ENCODE measurements at regions not wholly inside any gene's neighbourhood (a gene's known extent, or its start where the extent isn't known, plus 50 kb on each side); places are given as distances from the start of the nearest gene placed in this dataset.

DNA sequence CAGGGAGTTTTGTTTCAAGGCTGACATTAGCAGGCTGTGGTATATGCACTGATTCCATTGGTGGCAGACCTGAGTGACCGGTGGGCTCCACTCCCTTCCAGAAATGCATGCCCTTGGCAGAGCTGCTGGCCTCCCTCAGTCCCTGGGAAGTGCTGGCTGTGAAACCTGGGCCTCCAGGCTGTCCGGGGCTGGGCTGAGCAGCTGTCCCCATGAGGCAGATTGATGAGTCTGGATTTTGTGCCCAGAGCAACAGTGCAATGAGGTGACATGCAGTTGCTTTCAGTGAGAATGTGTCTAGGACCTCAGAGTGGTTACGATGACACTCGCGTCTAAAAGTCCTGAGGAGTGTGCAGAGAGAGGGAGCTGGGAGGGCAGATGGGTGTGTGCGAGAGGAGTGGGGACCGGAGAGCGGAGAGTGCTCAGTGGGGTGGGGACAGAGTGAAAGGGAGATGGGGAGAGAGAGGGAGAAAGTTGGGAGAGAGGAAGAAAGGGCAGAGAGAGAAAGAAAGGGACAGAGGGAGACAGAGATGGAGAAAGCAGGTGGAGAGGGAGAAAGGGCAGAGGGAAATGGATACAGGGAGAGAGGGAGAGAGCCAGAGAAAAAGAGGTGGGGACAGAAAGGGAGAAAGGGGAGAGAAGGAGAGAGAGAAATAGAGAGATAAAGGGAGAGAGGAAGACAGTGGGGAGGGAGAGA, 978.3 kb downstream of the BRD1 start:
- Mint-ChIP-seq H3K4me1 (no peaks in the 10 kb centered on the region), H3K9me3 (peaks cover 0 to 4% (median 0%) of the 10 kb centered on the region in 5 donors), H3K27me3 (peaks cover 5 to 17% of the 10 kb centered on the region in 2 donors), H3K4me3 (no peak overlapping the region), H3K27ac (no peak overlapping the region), H3K36me3 (no peaks in the 10 kb centered on the region)
- Histone ChIP-seq H3K4me1 (ENCODE audit: insufficient read depth, low read length) (no peaks in the 10 kb centered on the region), H3K27me3 (ENCODE audit: insufficient read depth, low read length, poor library complexity, severe bottlenecking) (no peaks in the 10 kb centered on the region), H3K4me3 (ENCODE audit: low read length) (no peak overlapping the region), H3K9me3 (ENCODE audit: low read length) (no peaks in the 10 kb centered on the region), H3K36me3 (ENCODE audit: insufficient read depth, low read length) (no peaks in the 10 kb centered on the region), H3K27ac (ENCODE audit: low read depth, low read length) (no peak overlapping the region)
- POLR2A ChIA-PET: no interaction called here
- peak in 1 of 5 donors; percentile 30 for DNase-seq
- CTCF ChIA-PET: no interaction called here

GRCh38 chr22:48846200-48846599, 981.5 kb downstream of the BRD1 start:
- H3K27me3 Mint-ChIP-seq: peaks cover 7 to 17% of the 10 kb centered on the region in 2 donors
- H3K9me3 Mint-ChIP-seq: peaks cover 0 to 2% (median 0%) of the 10 kb centered on the region in 5 donors
- CTCF ChIA-PET: no interaction called here
- no peak overlapping the region for H3K27ac Mint-ChIP-seq
- no peaks in the 10 kb centered on the region for H3K4me1 Mint-ChIP-seq
- Histone ChIP-seq H3K9me3 (ENCODE audit: low read length) (no peaks in the 10 kb centered on the region), H3K4me1 (ENCODE audit: insufficient read depth, low read length) (no peaks in the 10 kb centered on the region), H3K27me3 (ENCODE audit: insufficient read depth, low read length, poor library complexity, severe bottlenecking) (no peaks in the 10 kb centered on the region), H3K27ac (ENCODE audit: low read depth, low read length) (no peak overlapping the region), H3K36me3 (ENCODE audit: insufficient read depth, low read length) (no peaks in the 10 kb centered on the region), H3K4me3 (ENCODE audit: low read length) (no peak overlapping the region)
- POLR2A ChIA-PET: no interaction called here
- DNase-seq: no peak
- H3K36me3 Mint-ChIP-seq: no peaks in the 10 kb centered on the region
- H3K4me3 Mint-ChIP-seq: no peak overlapping the region

DNA sequence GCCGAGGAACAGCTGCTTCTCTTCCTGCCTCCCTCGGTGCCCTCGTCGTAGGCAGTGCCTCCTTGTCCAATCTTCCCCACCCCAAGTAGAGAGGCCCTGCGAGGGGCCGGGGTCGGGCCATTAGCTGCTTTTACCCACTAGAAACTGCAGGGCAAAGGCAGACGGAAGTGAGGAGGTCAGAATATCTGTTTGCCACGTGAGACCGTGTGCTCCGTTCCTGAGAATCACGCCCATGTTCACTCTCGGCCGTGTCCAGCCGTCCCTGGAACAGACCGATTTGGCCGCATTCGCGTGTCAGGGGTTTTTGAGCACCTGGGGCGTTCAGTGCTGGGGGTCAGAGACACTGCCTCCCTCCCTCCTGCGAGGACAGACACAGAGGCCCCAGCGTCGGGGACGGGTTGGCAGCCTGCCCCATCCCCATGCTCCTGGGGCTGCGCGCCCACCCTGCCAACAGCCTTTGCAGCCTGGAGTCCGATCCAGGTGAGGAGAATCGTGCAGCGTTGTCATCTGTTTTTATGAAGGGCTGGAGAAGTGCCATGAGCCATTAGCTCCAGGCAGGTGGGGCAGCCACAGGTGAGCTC, 982.2 kb downstream of the BRD1 start:
- Mint-ChIP-seq H3K4me3 (no peak overlapping the region), H3K4me1 (no peaks in the 10 kb centered on the region), H3K27ac (no peak overlapping the region), H3K36me3 (no peaks in the 10 kb centered on the region), H3K27me3 (peaks cover 8 to 17% of the 10 kb centered on the region in 2 donors), H3K9me3 (peaks cover 0 to 2% (median 0%) of the 10 kb centered on the region in 5 donors)
- ChIA-PET CTCF (no interaction called here), POLR2A (no interaction called here)
- H3K27me3 ChIP-seq (ENCODE audit: insufficient read depth, low read length, poor library complexity, severe bottlenecking): no peaks in the 10 kb centered on the region
- no peaks in the 10 kb centered on the region for H3K9me3 ChIP-seq (ENCODE audit: low read length)
- no peaks in the 10 kb centered on the region for H3K36me3 ChIP-seq (ENCODE audit: insufficient read depth, low read length)
- no peak overlapping the region for H3K4me3 ChIP-seq (ENCODE audit: low read length)
- H3K4me1 ChIP-seq (ENCODE audit: insufficient read depth, low read length): no peaks in the 10 kb centered on the region
- no peak for DNase-seq
- H3K27ac ChIP-seq (ENCODE audit: low read depth, low read length): no peak overlapping the region

DNA sequence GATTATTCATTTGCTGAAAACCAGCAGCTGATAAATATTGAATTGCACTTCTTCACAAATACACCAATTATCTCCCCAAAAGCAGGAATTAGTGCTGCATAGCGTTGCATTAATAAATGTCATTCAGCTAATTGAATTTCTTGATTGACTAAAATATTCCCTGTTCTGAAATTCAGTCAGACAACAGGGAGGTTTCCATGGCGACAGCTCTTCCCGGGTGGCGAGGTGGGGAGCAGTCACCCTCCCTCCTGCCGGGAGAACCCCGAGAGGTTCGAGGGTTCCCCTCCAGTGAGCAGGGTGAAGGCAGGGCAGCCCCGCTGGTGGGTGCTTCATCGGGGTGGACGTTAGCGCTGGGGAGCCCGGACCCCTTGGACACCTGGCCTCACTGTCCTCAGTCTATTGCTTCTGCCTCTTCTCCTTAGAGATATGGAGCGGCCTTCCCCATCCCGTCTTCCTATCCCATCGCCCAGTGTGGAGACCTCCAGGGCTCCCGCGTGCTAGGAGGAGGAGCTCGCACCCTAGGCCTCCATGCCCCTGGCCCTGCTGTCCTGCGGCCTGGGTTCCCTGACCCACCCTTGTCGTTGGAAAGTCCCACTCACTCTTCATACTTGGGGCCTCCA, 983.5 kb downstream of the BRD1 start:
- no peak for DNase-seq
- Mint-ChIP-seq H3K27ac (no peak overlapping the region), H3K4me3 (no peak overlapping the region), H3K9me3 (peaks cover 0 to 3% (median 0%) of the 10 kb centered on the region in 5 donors), H3K27me3 (peaks cover 6 to 17% of the 10 kb centered on the region in 2 donors), H3K4me1 (no peaks in the 10 kb centered on the region), H3K36me3 (no peaks in the 10 kb centered on the region)
- H3K9me3 ChIP-seq (ENCODE audit: low read length): no peaks in the 10 kb centered on the region
- CTCF ChIA-PET: no interaction called here
- H3K4me3 ChIP-seq (ENCODE audit: low read length): no peak overlapping the region
- no peaks in the 10 kb centered on the region for H3K4me1 ChIP-seq (ENCODE audit: insufficient read depth, low read length)
- POLR2A ChIA-PET: no interaction called here
- no peaks in the 10 kb centered on the region for H3K36me3 ChIP-seq (ENCODE audit: insufficient read depth, low read length)
- no peaks in the 10 kb centered on the region for H3K27me3 ChIP-seq (ENCODE audit: insufficient read depth, low read length, poor library complexity, severe bottlenecking)
- no peak overlapping the region for H3K27ac ChIP-seq (ENCODE audit: low read depth, low read length)

DNA sequence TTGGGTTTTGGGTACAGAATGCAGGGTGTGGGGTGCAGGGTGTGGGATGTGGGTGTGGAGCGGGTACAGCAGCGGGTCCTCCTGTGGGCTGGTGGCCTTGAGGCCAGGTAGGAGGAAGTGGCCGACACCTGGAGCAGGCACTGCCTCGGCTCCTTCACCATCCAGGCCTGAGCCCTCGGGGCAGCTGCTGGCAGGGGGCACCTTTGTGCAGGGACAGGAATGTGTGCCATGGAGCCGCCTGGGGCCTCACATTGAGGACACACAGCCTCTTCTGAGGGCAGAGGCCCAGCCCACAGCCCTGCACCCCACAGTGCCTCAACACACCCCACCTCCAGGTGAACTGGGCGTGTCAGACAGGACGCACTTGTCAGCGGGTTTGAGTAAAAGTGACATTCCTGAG, 984.0 kb downstream of the BRD1 start:
- H3K9me3 ChIP-seq (ENCODE audit: low read length): no peaks in the 10 kb centered on the region
- Mint-ChIP-seq H3K4me1 (no peaks in the 10 kb centered on the region), H3K36me3 (no peaks in the 10 kb centered on the region), H3K27ac (no peak overlapping the region), H3K4me3 (no peak overlapping the region), H3K9me3 (peaks cover 0 to 3% (median 0%) of the 10 kb centered on the region in 5 donors), H3K27me3 (peaks cover 6 to 17% of the 10 kb centered on the region in 2 donors)
- CTCF ChIA-PET: no interaction called here
- H3K4me1 ChIP-seq (ENCODE audit: insufficient read depth, low read length): no peaks in the 10 kb centered on the region
- H3K27me3 ChIP-seq (ENCODE audit: insufficient read depth, low read length, poor library complexity, severe bottlenecking): no peaks in the 10 kb centered on the region
- POLR2A ChIA-PET: no interaction called here
- no peak overlapping the region for H3K27ac ChIP-seq (ENCODE audit: low read depth, low read length)
- H3K36me3 ChIP-seq (ENCODE audit: insufficient read depth, low read length): no peaks in the 10 kb centered on the region
- no peak overlapping the region for H3K4me3 ChIP-seq (ENCODE audit: low read length)
- no peak for DNase-seq

GRCh38 chr22:48842976-48843375, 984.7 kb downstream of the BRD1 start:
- H3K27me3 Mint-ChIP-seq: peaks cover 4 to 13% of the 10 kb centered on the region in 2 donors
- DNase-seq: no peak
- CTCF ChIA-PET: no interaction called here
- no peaks in the 10 kb centered on the region for H3K36me3 ChIP-seq (ENCODE audit: insufficient read depth, low read length)
- H3K27ac Mint-ChIP-seq: peak overlapping the region in 1 of 8 donors; percentile 69
- H3K4me1 Mint-ChIP-seq: no peaks in the 10 kb centered on the region
- H3K9me3 ChIP-seq (ENCODE audit: low read length): no peaks in the 10 kb centered on the region
- H3K36me3 Mint-ChIP-seq: no peaks in the 10 kb centered on the region
- H3K27me3 ChIP-seq (ENCODE audit: insufficient read depth, low read length, poor library complexity, severe bottlenecking): no peaks in the 10 kb centered on the region
- no peak overlapping the region for H3K27ac ChIP-seq (ENCODE audit: low read depth, low read length)
- peaks cover 0 to 3% (median under 1%) of the 10 kb centered on the region in 5 donors for H3K9me3 Mint-ChIP-seq
- no peak overlapping the region for H3K4me3 Mint-ChIP-seq
- H3K4me3 ChIP-seq (ENCODE audit: low read length): no peak overlapping the region
- H3K4me1 ChIP-seq (ENCODE audit: insufficient read depth, low read length): no peaks in the 10 kb centered on the region
- POLR2A ChIA-PET: no interaction called here

DNA sequence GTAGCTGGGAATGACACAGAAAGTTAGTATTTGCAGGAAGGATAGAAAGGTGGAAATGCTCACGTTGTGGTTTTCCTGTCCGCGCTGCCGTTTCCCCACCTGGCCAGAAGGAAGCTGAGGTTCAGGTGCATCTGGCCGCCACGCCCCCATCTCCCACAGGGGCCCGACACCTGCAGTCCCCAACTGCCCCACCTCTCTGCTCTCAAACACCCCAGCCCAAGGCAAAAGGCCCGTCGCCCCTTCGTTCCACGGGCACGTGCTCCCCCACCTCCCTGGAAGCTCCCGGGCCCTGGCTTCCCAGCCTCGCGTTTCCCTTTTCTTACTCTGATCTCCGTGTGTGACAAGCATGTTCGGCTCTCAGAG, 985.1 kb downstream of the BRD1 start:
- DNase-seq: no peak
- no peak overlapping the region for H3K27ac ChIP-seq (ENCODE audit: low read depth, low read length)
- Mint-ChIP-seq H3K4me1 (no peaks in the 10 kb centered on the region), H3K4me3 (no peak overlapping the region), H3K9me3 (peaks cover 0 to 5% (median 3%) of the 10 kb centered on the region in 5 donors), H3K27me3 (peaks cover 4 to 11% of the 10 kb centered on the region in 2 donors), H3K27ac (no peak overlapping the region), H3K36me3 (no peaks in the 10 kb centered on the region)
- no peak overlapping the region for H3K4me3 ChIP-seq (ENCODE audit: low read length)
- CTCF ChIA-PET: no interaction called here
- no peaks in the 10 kb centered on the region for H3K4me1 ChIP-seq (ENCODE audit: insufficient read depth, low read length)
- H3K9me3 ChIP-seq (ENCODE audit: low read length): no peaks in the 10 kb centered on the region
- H3K36me3 ChIP-seq (ENCODE audit: insufficient read depth, low read length): no peaks in the 10 kb centered on the region
- POLR2A ChIA-PET: no interaction called here
- H3K27me3 ChIP-seq (ENCODE audit: insufficient read depth, low read length, poor library complexity, severe bottlenecking): no peaks in the 10 kb centered on the region

DNA sequence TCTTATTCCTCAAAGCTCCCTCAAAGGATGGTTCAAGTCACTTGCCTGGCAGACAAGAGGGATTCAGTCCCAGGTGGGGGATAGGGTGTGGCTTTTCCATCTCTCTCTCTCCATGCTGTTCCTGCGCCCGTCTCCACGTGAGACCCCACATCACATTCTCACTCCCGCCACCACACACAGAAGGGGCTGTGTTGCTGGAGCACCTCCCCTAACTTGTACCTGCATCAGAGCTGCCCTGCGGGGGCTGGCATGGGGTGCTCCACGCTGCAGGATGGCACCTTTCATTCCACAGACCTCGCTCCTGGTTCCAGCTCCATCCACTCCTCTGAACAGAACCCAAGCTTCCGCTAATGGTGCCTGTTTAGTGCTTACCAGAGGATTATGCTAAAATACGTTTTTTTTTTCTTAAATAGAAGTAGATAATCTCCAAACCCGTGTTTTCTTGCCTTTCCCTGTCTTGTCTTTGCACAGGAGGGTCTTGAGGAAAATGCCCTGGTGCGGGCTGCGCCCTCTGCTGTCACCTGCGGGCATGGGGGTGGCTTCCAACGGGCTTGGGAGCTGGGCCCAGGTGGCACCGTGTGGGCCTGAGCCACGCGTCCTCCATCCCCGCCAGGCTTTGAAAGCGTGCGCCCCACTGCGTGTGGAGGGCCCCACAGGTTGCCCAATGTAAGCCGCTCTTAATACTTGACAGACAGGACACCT, 985.6 kb downstream of the BRD1 start:
- no peak overlapping the region for H3K4me3 ChIP-seq (ENCODE audit: low read length)
- Mint-ChIP-seq H3K27ac (no peak overlapping the region), H3K27me3 (peaks cover 4 to 11% of the 10 kb centered on the region in 2 donors), H3K4me3 (no peak overlapping the region), H3K9me3 (peaks cover 0 to 9% (median 3%) of the 10 kb centered on the region in 5 donors), H3K4me1 (no peaks in the 10 kb centered on the region), H3K36me3 (no peaks in the 10 kb centered on the region)
- H3K9me3 ChIP-seq (ENCODE audit: low read length): no peaks in the 10 kb centered on the region
- H3K27me3 ChIP-seq (ENCODE audit: insufficient read depth, low read length, poor library complexity, severe bottlenecking): no peaks in the 10 kb centered on the region
- H3K36me3 ChIP-seq (ENCODE audit: insufficient read depth, low read length): no peaks in the 10 kb centered on the region
- no peak overlapping the region for H3K27ac ChIP-seq (ENCODE audit: low read depth, low read length)
- no peak for DNase-seq
- no peaks in the 10 kb centered on the region for H3K4me1 ChIP-seq (ENCODE audit: insufficient read depth, low read length)
- POLR2A ChIA-PET: no interaction called here
- CTCF ChIA-PET: no interaction called here

Data from CD8-positive, alpha-beta memory T cell (primary cell).